NCI-H345 (cell line): ENCODE measurements at regions not wholly inside any gene's neighbourhood (a gene's known extent, or its start where the extent isn't known, plus 50 kb on each side); places are given as distances from the start of the nearest gene placed in this dataset.

ENCODE experiments used
- DNase-seq: peaks from one replicate; lab custom pipeline; 2025; lab: John Stamatoyannopoulos, UW

GRCh38 chr18:70384181-70384790 is 95.4 kb downstream of the SOCS6 start:
- DNase-seq = no peak

DNA sequence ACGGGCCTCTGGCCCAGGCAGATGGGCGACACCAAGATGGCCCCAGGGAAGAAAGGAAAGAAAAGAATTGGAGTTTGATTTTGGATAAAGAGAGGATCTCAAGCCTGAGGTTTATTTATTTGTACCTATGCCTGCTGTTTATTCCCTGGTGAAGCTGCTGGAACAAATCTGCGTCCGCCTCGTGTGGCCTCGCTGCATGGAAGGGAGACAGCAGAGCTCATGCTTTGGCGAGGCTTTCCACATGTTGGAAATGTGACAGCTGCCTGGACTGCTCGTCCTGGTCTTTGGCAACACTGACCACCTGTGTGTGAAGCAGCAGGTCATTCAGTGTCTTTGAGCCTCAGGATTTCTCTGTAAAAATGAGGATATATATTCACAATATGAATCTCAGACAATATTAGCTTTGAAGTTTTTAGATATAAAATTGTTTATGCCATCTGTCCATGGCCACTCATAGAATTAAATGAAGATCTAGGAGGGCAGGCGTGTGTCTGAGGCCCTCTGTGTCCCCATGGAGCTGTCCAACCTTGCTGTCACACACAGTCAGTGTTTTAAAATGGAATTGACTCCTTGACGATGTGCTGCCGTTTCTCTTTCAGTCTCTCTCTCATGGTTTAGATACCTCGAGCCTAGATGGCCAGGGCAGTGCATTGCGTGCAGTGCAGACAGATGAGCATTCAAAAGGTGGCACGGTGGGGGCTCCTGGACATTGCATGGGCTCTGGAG is 94.3 kb downstream of the SOCS6 start:
- DNase-seq = no peak

DNA sequence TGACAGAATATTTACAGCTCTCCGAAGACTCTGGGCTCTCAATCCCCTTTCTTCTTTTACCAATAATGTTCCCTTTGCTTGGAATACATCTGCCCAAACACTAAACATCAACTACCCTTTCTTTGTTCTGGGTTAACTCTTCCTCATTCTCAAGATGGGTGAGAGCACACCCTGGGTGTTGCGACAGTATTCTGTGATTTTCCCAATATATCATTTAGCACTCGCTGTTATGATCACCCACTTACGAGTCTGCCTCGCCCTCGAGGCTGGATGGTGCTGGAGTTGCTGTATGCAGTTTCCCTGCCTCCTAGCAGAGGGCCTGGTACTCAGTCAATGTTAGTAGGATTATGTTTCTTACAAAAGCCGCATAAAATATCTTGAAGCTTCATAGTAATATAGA is 93.2 kb downstream of the SOCS6 start:
- DNase-seq = peak; percentile 35

- peak; percentile 91 for DNase-seq
Observed at GRCh38 chr18:70380915-70381896, 92.4 kb downstream of the SOCS6 start.
